ENCODE measurements at regions not wholly inside any gene's neighbourhood (a gene's known extent, or its start where the extent isn't known, plus 50 kb on each side); places are given as distances from the start of the nearest gene placed in this dataset.

GRCh38 chr2:144320491-144320890, 199.4 kb downstream of the ZEB2 start:
- H3K4me3 ChIP-seq (ENCODE audit: low read length) = no peak overlapping the region
- H3K27me3 ChIP-seq (ENCODE audit: control insufficient read depth, insufficient read depth, low read length) = no peaks in the 10 kb centered on the region
- H3K9ac ChIP-seq (ENCODE audit: low read depth, low read length) = no peak overlapping the region
- peaks cover 2% of the 10 kb centered on the region for H3K9me3 ChIP-seq (replicated peaks; ENCODE audit: low read length)
- H3K4me1 ChIP-seq (ENCODE audit: control insufficient read depth, insufficient read depth, low read length) = peaks cover 17% of the 10 kb centered on the region
- peak overlapping the region; percentile 46 for H3K4me2 ChIP-seq (ENCODE audit: low read length)
- no peaks in the 10 kb centered on the region for H3K36me3 ChIP-seq (ENCODE audit: insufficient read depth, low read length)

GRCh38 chr2:144317071-144317738, 202.7 kb downstream of the ZEB2 start:
- Histone ChIP-seq H3K4me2 (ENCODE audit: low read length) (no peak overlapping the region), H3K4me3 (ENCODE audit: low read length) (no peak overlapping the region), H3K9me3 (replicated peaks; ENCODE audit: low read length) (no peaks in the 10 kb centered on the region), H3K36me3 (ENCODE audit: insufficient read depth, low read length) (no peaks in the 10 kb centered on the region), H3K9ac (ENCODE audit: low read depth, low read length) (no peak overlapping the region), H3K4me1 (ENCODE audit: control insufficient read depth, insufficient read depth, low read length) (peaks cover 11% of the 10 kb centered on the region), H3K27me3 (ENCODE audit: control insufficient read depth, insufficient read depth, low read length) (no peaks in the 10 kb centered on the region)

- no peaks in the 10 kb centered on the region for H3K9me3 ChIP-seq (replicated peaks; ENCODE audit: low read length)
- H3K4me3 ChIP-seq (ENCODE audit: low read length) = no peak overlapping the region
- no peaks in the 10 kb centered on the region for H3K4me1 ChIP-seq (ENCODE audit: control insufficient read depth, insufficient read depth, low read length)
- no peaks in the 10 kb centered on the region for H3K36me3 ChIP-seq (ENCODE audit: insufficient read depth, low read length)
- H3K27me3 ChIP-seq (ENCODE audit: control insufficient read depth, insufficient read depth, low read length) = no peaks in the 10 kb centered on the region
- no peak overlapping the region for H3K9ac ChIP-seq (ENCODE audit: low read depth, low read length)
- H3K4me2 ChIP-seq (ENCODE audit: low read length) = no peak overlapping the region
Observed at GRCh38 chr2:144310889-144311608, 208.9 kb downstream of the ZEB2 start.

- H3K27me3 ChIP-seq (ENCODE audit: control insufficient read depth, insufficient read depth, low read length) = no peaks in the 10 kb centered on the region
- H3K4me1 ChIP-seq (ENCODE audit: control insufficient read depth, insufficient read depth, low read length) = no peaks in the 10 kb centered on the region
- H3K4me2 ChIP-seq (ENCODE audit: low read length) = no peak overlapping the region
- no peak overlapping the region for H3K9ac ChIP-seq (ENCODE audit: low read depth, low read length)
- H3K36me3 ChIP-seq (ENCODE audit: insufficient read depth, low read length) = no peaks in the 10 kb centered on the region
- no peaks in the 10 kb centered on the region for H3K9me3 ChIP-seq (replicated peaks; ENCODE audit: low read length)
- H3K4me3 ChIP-seq (ENCODE audit: low read length) = no peak overlapping the region
Observed at GRCh38 chr2:144310484-144310883, 209.4 kb downstream of the ZEB2 start.

GRCh38 chr2:144307711-144308110, 212.2 kb downstream of the ZEB2 start:
- Histone ChIP-seq H3K4me1 (ENCODE audit: control insufficient read depth, insufficient read depth, low read length) (no peaks in the 10 kb centered on the region), H3K4me2 (ENCODE audit: low read length) (no peak overlapping the region), H3K36me3 (ENCODE audit: insufficient read depth, low read length) (no peaks in the 10 kb centered on the region), H3K27me3 (ENCODE audit: control insufficient read depth, insufficient read depth, low read length) (no peaks in the 10 kb centered on the region), H3K4me3 (ENCODE audit: low read length) (no peak overlapping the region), H3K9me3 (replicated peaks; ENCODE audit: low read length) (no peaks in the 10 kb centered on the region), H3K9ac (ENCODE audit: low read depth, low read length) (no peak overlapping the region)

GRCh38 chr2:144304202-144304601, 215.7 kb downstream of the ZEB2 start:
- Histone ChIP-seq H3K27me3 (ENCODE audit: control insufficient read depth, insufficient read depth, low read length) (no peaks in the 10 kb centered on the region), H3K4me2 (ENCODE audit: low read length) (no peak overlapping the region), H3K9me3 (replicated peaks; ENCODE audit: low read length) (no peaks in the 10 kb centered on the region), H3K36me3 (ENCODE audit: insufficient read depth, low read length) (no peaks in the 10 kb centered on the region), H3K9ac (ENCODE audit: low read depth, low read length) (no peak overlapping the region), H3K4me3 (ENCODE audit: low read length) (no peak overlapping the region), H3K4me1 (ENCODE audit: control insufficient read depth, insufficient read depth, low read length) (no peaks in the 10 kb centered on the region)

- no peak overlapping the region for H3K4me3 ChIP-seq (ENCODE audit: low read length)
- H3K27me3 ChIP-seq (ENCODE audit: control insufficient read depth, insufficient read depth, low read length) = no peaks in the 10 kb centered on the region
- no peak overlapping the region for H3K4me2 ChIP-seq (ENCODE audit: low read length)
- no peak overlapping the region for H3K9ac ChIP-seq (ENCODE audit: low read depth, low read length)
- no peaks in the 10 kb centered on the region for H3K4me1 ChIP-seq (ENCODE audit: control insufficient read depth, insufficient read depth, low read length)
- no peaks in the 10 kb centered on the region for H3K9me3 ChIP-seq (replicated peaks; ENCODE audit: low read length)
- H3K36me3 ChIP-seq (ENCODE audit: insufficient read depth, low read length) = no peaks in the 10 kb centered on the region
Observed at GRCh38 chr2:144300632-144301031, 219.3 kb downstream of the ZEB2 start.

- Histone ChIP-seq H3K9ac (ENCODE audit: low read depth, low read length) (no peak overlapping the region), H3K9me3 (replicated peaks; ENCODE audit: low read length) (no peaks in the 10 kb centered on the region), H3K4me1 (ENCODE audit: control insufficient read depth, insufficient read depth, low read length) (no peaks in the 10 kb centered on the region), H3K4me2 (ENCODE audit: low read length) (no peak overlapping the region), H3K27me3 (ENCODE audit: control insufficient read depth, insufficient read depth, low read length) (no peaks in the 10 kb centered on the region), H3K36me3 (ENCODE audit: insufficient read depth, low read length) (no peaks in the 10 kb centered on the region), H3K4me3 (ENCODE audit: low read length) (no peak overlapping the region)
Observed at GRCh38 chr2:144290276-144290675, 229.6 kb downstream of the ZEB2 start.

- H3K4me3 ChIP-seq (ENCODE audit: low read length) = no peak overlapping the region
- no peak overlapping the region for H3K9ac ChIP-seq (ENCODE audit: low read depth, low read length)
- no peaks in the 10 kb centered on the region for H3K9me3 ChIP-seq (replicated peaks; ENCODE audit: low read length)
- no peaks in the 10 kb centered on the region for H3K27me3 ChIP-seq (ENCODE audit: control insufficient read depth, insufficient read depth, low read length)
- H3K36me3 ChIP-seq (ENCODE audit: insufficient read depth, low read length) = no peaks in the 10 kb centered on the region
- H3K4me1 ChIP-seq (ENCODE audit: control insufficient read depth, insufficient read depth, low read length) = no peaks in the 10 kb centered on the region
- H3K4me2 ChIP-seq (ENCODE audit: low read length) = no peak overlapping the region
Observed at GRCh38 chr2:144288438-144288837, 231.5 kb downstream of the ZEB2 start.

GRCh38 chr2:144285324-144285723, 234.6 kb downstream of the ZEB2 start:
- H3K4me1 ChIP-seq (ENCODE audit: control insufficient read depth, insufficient read depth, low read length) = no peaks in the 10 kb centered on the region
- no peak overlapping the region for H3K4me3 ChIP-seq (ENCODE audit: low read length)
- H3K27me3 ChIP-seq (ENCODE audit: control insufficient read depth, insufficient read depth, low read length) = no peaks in the 10 kb centered on the region
- no peak overlapping the region for H3K4me2 ChIP-seq (ENCODE audit: low read length)
- H3K9me3 ChIP-seq (replicated peaks; ENCODE audit: low read length) = no peaks in the 10 kb centered on the region
- H3K36me3 ChIP-seq (ENCODE audit: insufficient read depth, low read length) = no peaks in the 10 kb centered on the region
- H3K9ac ChIP-seq (ENCODE audit: low read depth, low read length) = no peak overlapping the region

- Histone ChIP-seq H3K9ac (ENCODE audit: low read depth, low read length) (no peak overlapping the region), H3K36me3 (ENCODE audit: insufficient read depth, low read length) (no peaks in the 10 kb centered on the region), H3K4me2 (ENCODE audit: low read length) (no peak overlapping the region), H3K4me3 (ENCODE audit: low read length) (no peak overlapping the region), H3K27me3 (ENCODE audit: control insufficient read depth, insufficient read depth, low read length) (no peaks in the 10 kb centered on the region), H3K9me3 (replicated peaks; ENCODE audit: low read length) (no peaks in the 10 kb centered on the region), H3K4me1 (ENCODE audit: control insufficient read depth, insufficient read depth, low read length) (no peaks in the 10 kb centered on the region)
Observed at GRCh38 chr2:144281476-144281875, 238.4 kb downstream of the ZEB2 start.

GRCh38 chr2:144280009-144280408, 239.9 kb downstream of the ZEB2 start:
- H3K9ac ChIP-seq (ENCODE audit: low read depth, low read length) = no peak overlapping the region
- no peaks in the 10 kb centered on the region for H3K4me1 ChIP-seq (ENCODE audit: control insufficient read depth, insufficient read depth, low read length)
- no peaks in the 10 kb centered on the region for H3K9me3 ChIP-seq (replicated peaks; ENCODE audit: low read length)
- no peak overlapping the region for H3K4me2 ChIP-seq (ENCODE audit: low read length)
- no peaks in the 10 kb centered on the region for H3K36me3 ChIP-seq (ENCODE audit: insufficient read depth, low read length)
- no peaks in the 10 kb centered on the region for H3K27me3 ChIP-seq (ENCODE audit: control insufficient read depth, insufficient read depth, low read length)
- no peak overlapping the region for H3K4me3 ChIP-seq (ENCODE audit: low read length)

Measured in skeletal muscle satellite cell (primary cell).